ENCODE measurements at regions not wholly inside any gene's neighbourhood (a gene's known extent, or its start where the extent isn't known, plus 50 kb on each side); places are given as distances from the start of the nearest gene placed in this dataset.

GRCh38 chr14:101370593-101371569 is 190.4 kb upstream of the DIO3 start:
- DNase-seq (ENCODE audit: low spot score): no peak

- no peak for DNase-seq (ENCODE audit: low spot score)
Measured at GRCh38 chr14:101371799-101372793, 189.2 kb upstream of the DIO3 start.

- DNase-seq (ENCODE audit: low spot score): no peak
Measured at GRCh38 chr14:101372894-101373620, 188.2 kb upstream of the DIO3 start.

GRCh38 chr14:101373690-101374295 is 187.5 kb upstream of the DIO3 start:
- DNase-seq (ENCODE audit: low spot score): no peak

- DNase-seq (ENCODE audit: low spot score): no peak
Measured at GRCh38 chr14:101374373-101375338, 186.6 kb upstream of the DIO3 start.

- no peak for DNase-seq (ENCODE audit: low spot score)
Measured at GRCh38 chr14:101377069-101377468, 184.2 kb upstream of the DIO3 start.

GRCh38 chr14:101379842-101380241 is 181.5 kb upstream of the DIO3 start:
- DNase-seq (ENCODE audit: low spot score): no peak

- no peak for DNase-seq (ENCODE audit: low spot score)
Measured at GRCh38 chr14:101380512-101380911, 180.8 kb upstream of the DIO3 start.

GRCh38 chr14:101380940-101381339 is 180.4 kb upstream of the DIO3 start:
- no peak for DNase-seq (ENCODE audit: low spot score)

- no peak for DNase-seq (ENCODE audit: low spot score)
Measured at GRCh38 chr14:101383737-101384338, 177.5 kb upstream of the DIO3 start.

GRCh38 chr14:101394374-101394773 is 166.9 kb upstream of the DIO3 start:
- DNase-seq (ENCODE audit: low spot score): no peak

- DNase-seq (ENCODE audit: low spot score): no peak
Measured at GRCh38 chr14:101395779-101396178, 165.5 kb upstream of the DIO3 start.

GRCh38 chr14:101397206-101397605 is 164.1 kb upstream of the DIO3 start:
- DNase-seq (ENCODE audit: low spot score): no peak

- DNase-seq (ENCODE audit: low spot score): no peak
Measured at GRCh38 chr14:101398011-101398410, 163.3 kb upstream of the DIO3 start.

- no peak for DNase-seq (ENCODE audit: low spot score)
Measured at GRCh38 chr14:101399737-101400517, 161.4 kb upstream of the DIO3 start.

GRCh38 chr14:101400830-101401229 is 160.5 kb upstream of the DIO3 start:
- peak; percentile 55 for DNase-seq (ENCODE audit: low spot score)

- DNase-seq (ENCODE audit: low spot score): peak; percentile 31
Measured at GRCh38 chr14:101402936-101403660, 158.2 kb upstream of the DIO3 start.

GRCh38 chr14:101404426-101405170 is 156.7 kb upstream of the DIO3 start:
- no peak for DNase-seq (ENCODE audit: low spot score)
